OCI-LY7 (cell line): ENCODE measurements at regions not wholly inside any gene's neighbourhood (a gene's known extent, or its start where the extent isn't known, plus 50 kb on each side); places are given as distances from the start of the nearest gene placed in this dataset.
"Not testable (repeated sequence)": the region's sequence is repeated elsewhere in the genome, so short reads cannot be mapped to it uniquely, and the experiment has no call there.

Source experiments
- BruUV-seq: library from RNA; stranded (reverse); fragments of 400-500 nt; replicated peaks from 2 replicates; lab custom pipeline; 2021; lab: Mats Ljungman, UMichigan
- CTCF ChIA-PET: fragments of 300-600 bp; sonication (Branson Sonifier 250); formaldehyde crosslinking; loops from one replicate; lab custom pipeline; 2022; ENCODE audit warnings: antibody characterized with exemption; ENCODE audit not compliant: unreplicated experiment; lab: Charles Lee
- POLR2A ChIA-PET: fragments of 300-600 bp; sonication (Branson Sonifier 250); formaldehyde crosslinking; loops from one replicate; lab custom pipeline; 2022; ENCODE audit warnings: antibody characterized with exemption; lab: Charles Lee
- DNase-seq: peaks from one replicate; pipeline ENCODE4 v3.0.0-alpha.2; 2015; ENCODE audit warnings: low spot score
- H2AFZ ChIP-seq: fragments of 200-600 bp; sonication (generic), shearing (Covaris generic); 2 replicates; pipeline ENCODE4 v1.6.1; 2014; ENCODE audit warnings: mild to moderate bottlenecking, antibody characterized with exemption, low read length, moderate library complexity
- H3K27ac ChIP-seq: fragments of 200-600 bp; sonication (generic); 2 replicates; pipeline ENCODE4 v1.5.1; 2014; ENCODE audit warnings: mixed run types, low read depth, mild to moderate bottlenecking, moderate library complexity, low read length, inconsistent platforms; ENCODE audit not compliant: poor library complexity, severe bottlenecking
- H3K36me3 ChIP-seq: fragments of 200-600 bp; sonication (generic); 2 replicates; pipeline ENCODE4 v1.6.1; 2014; ENCODE audit warnings: mild to moderate bottlenecking, antibody characterized with exemption, low read length, moderate library complexity, mixed read lengths; ENCODE audit not compliant: insufficient read depth
- H3K4me1 ChIP-seq: fragments of 200-600 bp; sonication (generic); 2 replicates; pipeline ENCODE4 v1.5.1; 2014; ENCODE audit warnings: mild to moderate bottlenecking, low read length; ENCODE audit not compliant: insufficient read depth, poor library complexity, severe bottlenecking
- H3K4me2 ChIP-seq: fragments of 200-600 bp; sonication (generic); 2 replicates; pipeline ENCODE4 v1.6.1; 2014; ENCODE audit warnings: mild to moderate bottlenecking, low read length
- H3K4me3 ChIP-seq: fragments of 200-600 bp; sonication (generic); 2 replicates; pipeline ENCODE4 v1.5.1; 2014; ENCODE audit warnings: mild to moderate bottlenecking, low read depth, low read length; ENCODE audit not compliant: poor library complexity, severe bottlenecking
- H3K79me2 ChIP-seq: fragments of 200-600 bp; sonication (generic); 2 replicates; pipeline ENCODE4 v1.6.1; 2016; ENCODE audit warnings: low read depth, mild to moderate bottlenecking, low read length, moderate library complexity, mixed read lengths; ENCODE audit not compliant: insufficient read depth
- H3K9me2 ChIP-seq: fragments of 200-600 bp; sonication (generic); 2 replicates; pipeline ENCODE4 v1.6.1; 2016; ENCODE audit warnings: mild to moderate bottlenecking, low read length, mixed read lengths; ENCODE audit not compliant: insufficient read depth
- H3K9me3 ChIP-seq: fragments of 200-600 bp; sonication (generic); 2 replicates; pipeline ENCODE4 v1.6.1; 2014; ENCODE audit warnings: mild to moderate bottlenecking, mixed run types, low read length, mixed read lengths
- H4K20me1 ChIP-seq: fragments of 200-600 bp; sonication (generic); 2 replicates; pipeline ENCODE4 v1.6.1; 2014; ENCODE audit warnings: mild to moderate bottlenecking, antibody characterized with exemption, low read length, moderate library complexity, mixed read lengths; ENCODE audit not compliant: insufficient read depth
- EZH2phosphoT487 ChIP-seq: fragments of 200-600 bp; sonication (generic); IDR thresholded peaks from 2 replicates; pipeline ENCODE4 v1.6.1; 2018; ENCODE audit warnings: low read depth, borderline replicate concordance, mild to moderate bottlenecking, mixed run types, antibody characterized with exemption, low read length, moderate library complexity, mixed read lengths
- intact Hi-C: fragments of 100-400 bp; cut with micrococcal nuclease; formaldehyde crosslinking; loops from one replicate; pipeline ENCODE4 v1.10.0; 2022; ENCODE audit not compliant: unreplicated experiment
- TF ChIP-seq, protein P1 (sequence below): fragments of 200-600 bp; sonication (generic); conservative IDR thresholded peaks from 2 replicates; pipeline ENCODE4 v1.5.1; 2014; ENCODE audit warnings: mild to moderate bottlenecking, antibody characterized with exemption, low read length, moderate library complexity, mixed read lengths

- Histone ChIP-seq H3K79me2 (no peaks in the 10 kb centered on the region), H3K9me2 (no peaks in the 10 kb centered on the region), H3K9me3 (no peaks in the 10 kb centered on the region), H3K36me3 (no peaks in the 10 kb centered on the region), H3K4me3 (no peak overlapping the region), H2AFZ (no peak overlapping the region), H3K4me1 (no peaks in the 10 kb centered on the region), H4K20me1 (no peaks in the 10 kb centered on the region), H3K27ac (no peak overlapping the region), H3K4me2 (no peak overlapping the region)
- ChIA-PET POLR2A (interaction anchor here (0.6 kb wide), 1 partner anchor 33 kb away, joined by 3 read pairs; no protein-coding TSS in a partner anchor), CTCF (no interaction called here)
- TF ChIP-seq EZH2phosphoT487: no peak
- TF ChIP-seq, protein P1, sequence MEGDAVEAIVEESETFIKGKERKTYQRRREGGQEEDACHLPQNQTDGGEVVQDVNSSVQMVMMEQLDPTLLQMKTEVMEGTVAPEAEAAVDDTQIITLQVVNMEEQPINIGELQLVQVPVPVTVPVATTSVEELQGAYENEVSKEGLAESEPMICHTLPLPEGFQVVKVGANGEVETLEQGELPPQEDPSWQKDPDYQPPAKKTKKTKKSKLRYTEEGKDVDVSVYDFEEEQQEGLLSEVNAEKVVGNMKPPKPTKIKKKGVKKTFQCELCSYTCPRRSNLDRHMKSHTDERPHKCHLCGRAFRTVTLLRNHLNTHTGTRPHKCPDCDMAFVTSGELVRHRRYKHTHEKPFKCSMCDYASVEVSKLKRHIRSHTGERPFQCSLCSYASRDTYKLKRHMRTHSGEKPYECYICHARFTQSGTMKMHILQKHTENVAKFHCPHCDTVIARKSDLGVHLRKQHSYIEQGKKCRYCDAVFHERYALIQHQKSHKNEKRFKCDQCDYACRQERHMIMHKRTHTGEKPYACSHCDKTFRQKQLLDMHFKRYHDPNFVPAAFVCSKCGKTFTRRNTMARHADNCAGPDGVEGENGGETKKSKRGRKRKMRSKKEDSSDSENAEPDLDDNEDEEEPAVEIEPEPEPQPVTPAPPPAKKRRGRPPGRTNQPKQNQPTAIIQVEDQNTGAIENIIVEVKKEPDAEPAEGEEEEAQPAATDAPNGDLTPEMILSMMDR: no peak
- DNase-seq: no peak
- no TSS peak for BruUV-seq
- intact Hi-C loops: no loop called here
These were observed 90.1 kb upstream of the NPSR1 start for GRCh38 chr7:34567906-34568305.

DNA sequence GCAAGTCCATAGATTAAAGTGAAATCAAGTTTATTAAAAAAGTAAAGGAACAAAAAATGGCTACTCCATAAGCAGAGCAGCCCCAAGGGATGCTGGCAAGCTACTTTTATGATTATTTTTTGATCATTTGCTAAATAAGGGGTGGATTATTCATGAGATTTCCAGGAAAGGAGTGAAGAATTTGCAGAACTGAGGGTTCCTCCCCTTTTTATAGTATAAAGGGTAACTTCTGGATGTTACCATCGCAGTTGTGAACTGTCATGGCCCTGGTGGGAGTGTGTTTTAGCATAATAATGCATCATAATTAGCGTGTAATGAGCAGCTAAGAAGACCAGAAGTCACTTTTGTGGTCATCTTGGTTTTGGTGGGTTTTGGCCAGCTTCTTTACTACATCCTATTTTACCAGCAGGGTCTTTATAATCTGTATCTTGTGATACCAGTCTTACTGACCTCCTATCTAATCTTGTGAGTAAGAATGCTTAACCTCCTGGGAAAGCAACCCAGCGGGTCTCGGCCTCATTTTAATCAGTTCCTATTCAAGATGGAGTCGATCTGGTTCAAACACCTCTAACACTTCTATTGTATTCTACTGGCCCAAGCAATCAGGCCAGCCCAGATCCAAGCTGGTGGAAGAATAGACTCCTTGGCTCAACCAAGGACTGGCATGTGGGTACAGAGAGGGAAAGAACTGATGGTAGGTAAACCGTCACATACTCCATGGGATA is 87.9 kb upstream of the NPSR1 start:
- H3K79me2 ChIP-seq: no peaks in the 10 kb centered on the region
- no peaks in the 10 kb centered on the region for H3K36me3 ChIP-seq
- no peak for TF ChIP-seq EZH2phosphoT487
- TF ChIP-seq, protein P1: no peak
- BruUV-seq: no TSS peak
- no peaks in the 10 kb centered on the region for H3K9me3 ChIP-seq
- no peaks in the 10 kb centered on the region for H4K20me1 ChIP-seq
- H2AFZ ChIP-seq: no peak overlapping the region
- ChIA-PET POLR2A (no interaction called here), CTCF (no interaction called here)
- DNase-seq: no peak
- no peak overlapping the region for H3K27ac ChIP-seq
- no peak overlapping the region for H3K4me2 ChIP-seq
- H3K9me2 ChIP-seq: no peaks in the 10 kb centered on the region
- no peak overlapping the region for H3K4me3 ChIP-seq
- intact Hi-C loops: no loop called here
- H3K4me1 ChIP-seq: no peaks in the 10 kb centered on the region

DNA sequence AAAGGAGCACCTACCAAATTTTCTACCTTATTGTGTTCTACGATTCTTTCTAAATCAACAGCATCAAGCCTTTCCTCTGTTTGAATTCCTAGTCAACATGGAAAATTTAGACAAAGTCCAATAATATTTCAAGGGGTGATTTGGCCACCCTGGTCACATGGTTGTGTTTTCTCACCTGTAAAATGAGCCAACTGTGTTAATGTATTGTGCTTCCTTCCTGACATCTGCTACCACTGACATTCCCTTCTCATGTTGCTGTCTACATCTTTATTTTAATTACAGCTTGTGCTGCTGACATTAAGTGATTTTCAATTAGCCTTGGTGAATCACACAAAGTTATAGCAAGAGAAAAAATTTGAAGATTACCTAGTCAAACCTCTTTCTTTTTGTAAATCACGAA is 83.0 kb upstream of the NPSR1 start:
- no TSS peak for BruUV-seq
- H3K9me3 ChIP-seq: no peaks in the 10 kb centered on the region
- no peak for TF ChIP-seq EZH2phosphoT487
- TF ChIP-seq, protein P1: no peak
- H3K79me2 ChIP-seq: no peaks in the 10 kb centered on the region
- ChIA-PET CTCF (no interaction called here), POLR2A (no interaction called here)
- H3K4me2 ChIP-seq: no peak overlapping the region
- H3K4me3 ChIP-seq: no peak overlapping the region
- H3K36me3 ChIP-seq: no peaks in the 10 kb centered on the region
- intact Hi-C loops: no loop called here
- H3K27ac ChIP-seq: no peak overlapping the region
- H2AFZ ChIP-seq: no peak overlapping the region
- no peaks in the 10 kb centered on the region for H3K4me1 ChIP-seq
- no peaks in the 10 kb centered on the region for H4K20me1 ChIP-seq
- no peak for DNase-seq
- no peaks in the 10 kb centered on the region for H3K9me2 ChIP-seq

DNA sequence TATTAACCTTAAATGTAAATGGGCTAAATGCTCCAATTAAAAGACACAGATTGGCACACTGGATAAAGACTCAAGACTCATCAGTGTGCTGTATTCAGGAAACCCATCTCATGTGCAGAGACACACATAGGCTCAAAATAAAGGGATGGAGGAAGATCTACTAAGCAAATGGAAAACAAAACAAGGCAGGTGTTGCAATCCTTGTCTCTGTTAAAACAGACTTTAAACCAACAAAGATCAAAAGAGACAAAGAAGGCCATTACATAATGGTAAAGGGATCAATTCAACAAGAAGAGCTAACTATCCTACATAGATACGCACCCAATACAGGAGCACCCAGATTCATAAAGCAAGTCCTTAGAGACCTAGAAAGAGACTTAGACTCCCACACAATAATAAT is 80.1 kb upstream of the NPSR1 start:
- H3K79me2 ChIP-seq, H3K4me1 ChIP-seq, BruUV-seq, DNase-seq, intact Hi-C loops, H3K27ac ChIP-seq, H3K9me2 ChIP-seq, H3K4me3 ChIP-seq, POLR2A ChIA-PET, CTCF ChIA-PET, H2AFZ ChIP-seq, H3K4me2 ChIP-seq, H3K9me3 ChIP-seq, H4K20me1 ChIP-seq, H3K36me3 ChIP-seq: not testable (repeated sequence)
